ENCODE measurements at regions not wholly inside any gene's neighbourhood (a gene's known extent, or its start where the extent isn't known, plus 50 kb on each side); places are given as distances from the start of the nearest gene placed in this dataset.

GRCh38 chr18:32577561-32577960 lies 106.9 kb upstream of the GAREM1 start:
- Histone ChIP-seq H3K27me3 (no peaks in the 10 kb centered on the region), H3K4me3 (no peak overlapping the region), H3K36me3 (replicated peaks in 1 of 2) (no peaks in the 10 kb centered on the region), H3K27ac (no peak overlapping the region), H3K4me1 (replicated peaks in 1 of 2) (no peaks in the 10 kb centered on the region), H3K9me3 (replicated peaks in 1 of 3) (no peaks in the 10 kb centered on the region)
- TF ChIP-seq POLR2A (IDR thresholded peaks at IDR 0.05) (no peak), CTCF (IDR thresholded peaks at IDR 0.05) (no peak)
- no peak for DNase-seq
- 48 to 55% (median 54%) methylated on average over 2 of the region's 2 CpGs for WGBS, 4 donors
- intact Hi-C loops (cut with DNase I): no loop called here

GRCh38 chr18:32576296-32576916 lies 105.7 kb upstream of the GAREM1 start:
- TF ChIP-seq CTCF (IDR thresholded peaks at IDR 0.05): peak in 1 of 6 experiments; percentile 16
- no peak for TF ChIP-seq POLR2A (IDR thresholded peaks at IDR 0.05)
- intact Hi-C loops (cut with DNase I): no loop called here
- no peak overlapping the region for H3K4me3 ChIP-seq

GRCh38 chr18:32566960-32567359 lies 96.3 kb upstream of the GAREM1 start:
- WGBS, 4 donors: 55 to 69% (median 66%) methylated on average over 2 to 3 of the region's 3 CpGs
- Histone ChIP-seq H3K36me3 (replicated peaks in 1 of 2) (no peaks in the 10 kb centered on the region), H3K4me1 (replicated peaks in 1 of 2) (no peaks in the 10 kb centered on the region), H3K27me3 (no peaks in the 10 kb centered on the region), H3K27ac (no peak overlapping the region), H3K4me3 (no peak overlapping the region), H3K9me3 (replicated peaks in 1 of 3) (no peaks in the 10 kb centered on the region)
- TF ChIP-seq POLR2A (IDR thresholded peaks at IDR 0.05) (no peak), CTCF (IDR thresholded peaks at IDR 0.05) (no peak)
- intact Hi-C loops (cut with DNase I): loop anchor here in 1 of 2 donors (10.0 kb wide), 1 partner anchor 62 kb away; no protein-coding TSS in a partner anchor
- DNase-seq: no peak

More at GRCh38 chr18:32576296-32576916, 105.7 kb upstream of the GAREM1 start:
- WGBS, 4 donors: 12 to 17% (median 13%) methylated on average over 7 of the region's 7 CpGs
- Histone ChIP-seq H3K36me3 (replicated peaks in 1 of 2) (no peaks in the 10 kb centered on the region), H3K4me1 (replicated peaks in 1 of 2) (no peaks in the 10 kb centered on the region), H3K27ac (no peak overlapping the region), H3K9me3 (replicated peaks in 1 of 3) (no peaks in the 10 kb centered on the region), H3K27me3 (no peaks in the 10 kb centered on the region)
- DNase-seq: peak in 2 of 7 donors; percentile 10 to 26

GRCh38 chr18:32553640-32554365 lies 83.1 kb upstream of the GAREM1 start:
- no peaks in the 10 kb centered on the region for H3K4me1 ChIP-seq (replicated peaks in 1 of 2)
- 82 to 84% (median 83%) methylated on average over 3 of the region's 3 CpGs for WGBS, 4 donors
- no peak overlapping the region for H3K27ac ChIP-seq
- H3K36me3 ChIP-seq (replicated peaks in 1 of 2): no peaks in the 10 kb centered on the region
- intact Hi-C loops (cut with DNase I): loop anchor here (5.0 kb wide), 2 partner anchors 287 to 397 kb away; no protein-coding TSS in a partner anchor
- no peaks in the 10 kb centered on the region for H3K9me3 ChIP-seq (replicated peaks in 1 of 3)
- no peaks in the 10 kb centered on the region for H3K27me3 ChIP-seq
- TF ChIP-seq CTCF (IDR thresholded peaks at IDR 0.05) (no peak), POLR2A (IDR thresholded peaks at IDR 0.05) (no peak)
- H3K4me3 ChIP-seq: no peak overlapping the region
- DNase-seq: no peak

All from adrenal gland (tissue), 9 donors.